HG03039 (cell line): ENCODE measurements at regions not wholly inside any gene's neighbourhood (a gene's known extent, or its start where the extent isn't known, plus 50 kb on each side); places are given as distances from the start of the nearest gene placed in this dataset.
"Not testable (repeated sequence)": the region's sequence is repeated elsewhere in the genome, so short reads cannot be mapped to it uniquely, and the experiment has no call there.

ENCODE experiments used
- ATAC-seq: cut with Tn5 transposase; IDR thresholded peaks from one replicate; pipeline ENCODE4 v1.9.1; 2021; ENCODE audit warnings: mild to moderate bottlenecking, moderate library complexity; ENCODE audit not compliant: unreplicated experiment

DNA sequence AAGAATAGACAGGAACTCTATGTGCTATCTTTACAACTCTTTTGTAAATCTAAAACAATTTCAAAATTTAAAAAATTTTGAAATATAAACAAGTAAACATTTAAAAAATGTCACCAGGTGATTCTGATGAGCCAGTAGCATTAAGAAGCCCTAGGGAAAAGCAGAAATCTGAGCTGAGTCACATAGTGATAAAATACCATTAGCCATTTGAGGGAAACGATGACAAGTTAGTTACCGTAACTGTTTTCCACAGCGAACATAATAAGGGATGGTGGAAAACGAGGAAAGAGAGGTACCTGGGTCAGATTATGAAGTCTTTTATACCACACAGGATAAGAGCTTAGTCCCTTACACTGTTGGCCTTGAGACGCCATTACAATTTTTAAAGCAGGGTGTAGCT, 55.5 kb downstream of the PRR15 start:
- ATAC-seq: no peak

DNA sequence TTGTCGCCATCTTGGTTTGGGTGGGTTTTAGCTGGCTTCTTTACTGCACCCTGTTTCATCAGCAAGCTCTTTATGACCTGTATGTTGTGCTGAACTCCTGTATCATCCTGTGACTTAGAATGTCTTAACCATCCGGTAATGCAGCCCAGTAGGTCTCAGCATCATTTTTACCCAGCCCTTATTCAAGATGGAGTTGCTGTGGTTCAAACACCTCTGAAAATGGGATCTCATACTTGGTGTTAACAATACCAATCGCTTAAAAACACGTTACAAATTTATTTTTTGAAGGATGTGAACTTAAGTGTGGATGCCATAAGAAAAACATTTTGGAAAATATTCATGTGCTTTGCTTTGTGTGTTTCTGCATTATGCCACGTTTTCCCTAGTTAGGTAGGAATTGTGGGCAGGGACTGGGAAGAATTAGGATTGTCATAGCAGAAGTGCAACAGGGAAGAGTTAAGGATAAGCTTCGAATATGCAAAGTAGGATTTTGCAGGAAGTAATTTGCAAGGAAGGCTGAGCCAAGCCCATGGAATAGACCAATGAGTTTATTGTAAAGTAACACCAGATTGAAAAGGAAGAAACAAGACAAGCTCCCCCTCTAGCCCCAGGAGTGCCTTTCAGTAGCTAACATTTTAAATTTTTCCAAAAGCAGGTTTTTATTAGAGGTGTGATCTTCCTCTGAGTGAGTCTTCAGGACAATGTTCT, 56.4 kb downstream of the PRR15 start:
- no peak for ATAC-seq

DNA sequence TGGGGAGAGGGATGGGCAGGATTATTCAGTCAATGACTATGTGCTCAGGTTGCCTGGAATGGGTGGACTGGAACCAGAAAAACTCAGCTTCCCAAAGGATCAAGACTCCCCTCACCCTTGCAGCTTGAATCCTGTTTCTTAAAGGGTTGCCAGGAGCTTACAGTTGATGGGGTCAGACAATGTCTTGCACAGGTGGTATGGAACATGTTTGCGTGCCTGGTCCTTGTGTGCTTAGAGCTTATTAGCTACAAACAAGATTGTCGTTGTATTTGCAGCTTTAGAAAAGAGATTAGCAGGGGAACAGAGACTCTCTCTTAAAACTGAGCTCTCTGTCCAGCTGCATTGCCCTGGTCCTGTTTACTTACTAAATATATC, 56.9 kb downstream of the PRR15 start:
- ATAC-seq: no peak

DNA sequence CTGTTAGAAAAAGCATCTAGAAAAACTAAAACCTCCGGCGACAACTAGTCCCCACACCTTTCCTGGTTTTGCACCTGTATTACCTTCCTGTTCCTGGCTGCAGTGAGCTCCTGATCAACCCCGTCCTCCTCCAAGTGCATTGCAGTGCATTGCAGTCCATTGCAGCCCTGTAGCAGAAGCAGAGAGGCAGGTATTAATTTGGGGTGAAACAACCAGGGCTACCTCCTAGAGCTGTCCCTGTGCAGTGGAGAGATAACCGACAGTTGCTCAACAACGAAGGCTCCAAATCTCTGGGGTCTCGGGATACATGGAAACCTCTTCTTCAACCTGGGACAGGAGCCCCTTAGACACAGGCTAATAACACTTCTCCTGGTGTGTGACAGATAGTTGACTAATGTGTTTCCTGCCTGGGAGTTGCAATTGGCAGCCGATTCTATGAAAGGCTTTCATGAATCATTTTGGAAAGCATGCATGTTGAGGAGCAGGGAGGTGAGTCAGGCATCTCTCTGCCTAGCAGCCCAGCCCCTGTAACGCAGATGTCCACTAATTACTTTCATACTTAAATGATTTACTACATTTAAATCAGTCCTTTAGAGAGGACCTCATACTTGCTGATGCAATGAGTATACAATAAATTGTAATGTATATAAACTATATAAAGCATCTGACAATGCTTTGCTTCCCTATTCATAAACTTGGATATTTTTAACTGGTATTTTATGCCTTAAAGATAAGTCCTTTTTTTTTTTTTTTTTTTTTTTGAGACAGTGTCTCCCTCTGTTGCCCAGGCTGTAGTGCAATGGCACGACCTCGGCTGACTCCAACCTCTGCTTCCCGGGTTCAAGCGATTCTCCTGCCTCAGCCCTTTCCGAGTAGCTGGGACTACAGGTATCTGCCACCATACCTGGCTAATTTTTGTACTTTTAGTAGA, 59.0 kb downstream of the PRR15 start:
- no peak for ATAC-seq

DNA sequence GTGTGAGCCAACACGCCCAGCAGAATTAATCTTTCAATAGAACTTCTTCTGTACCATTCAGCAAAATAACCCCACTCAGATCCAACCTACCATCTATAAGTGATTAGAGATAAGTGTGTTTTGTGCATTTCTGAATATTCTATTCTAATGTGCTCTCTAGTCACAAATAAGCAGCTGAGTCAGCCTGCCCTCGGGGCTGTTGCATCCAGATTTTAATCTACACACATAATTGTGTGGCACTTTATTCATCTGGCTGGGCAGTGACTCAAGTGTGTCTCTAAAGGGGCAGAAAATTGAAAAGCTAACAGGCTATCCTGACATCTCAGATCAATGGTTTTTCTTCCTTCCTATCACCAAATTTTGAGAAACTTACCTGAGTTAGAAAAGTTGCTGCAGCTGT, 60.3 kb downstream of the PRR15 start:
- ATAC-seq: no peak

DNA sequence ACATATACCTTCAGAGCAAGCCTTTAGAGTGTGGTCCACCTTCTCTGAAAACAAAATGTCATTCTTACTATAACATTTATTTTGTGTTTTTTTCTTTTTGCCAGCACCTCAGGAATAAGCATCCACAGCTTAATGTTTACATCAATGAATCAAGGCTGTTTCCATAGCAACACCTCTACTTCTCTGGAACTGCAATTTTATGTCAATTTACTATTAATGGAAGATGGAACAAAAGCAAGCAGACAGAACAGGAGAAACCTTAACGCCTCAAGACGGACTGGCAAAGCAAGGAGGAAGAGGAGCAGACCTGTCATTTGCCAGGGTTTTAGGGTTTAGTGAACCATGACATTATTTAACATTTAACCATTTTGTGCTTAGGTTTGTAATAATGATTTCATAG, 63.1 kb downstream of the PRR15 start:
- no peak for ATAC-seq

DNA sequence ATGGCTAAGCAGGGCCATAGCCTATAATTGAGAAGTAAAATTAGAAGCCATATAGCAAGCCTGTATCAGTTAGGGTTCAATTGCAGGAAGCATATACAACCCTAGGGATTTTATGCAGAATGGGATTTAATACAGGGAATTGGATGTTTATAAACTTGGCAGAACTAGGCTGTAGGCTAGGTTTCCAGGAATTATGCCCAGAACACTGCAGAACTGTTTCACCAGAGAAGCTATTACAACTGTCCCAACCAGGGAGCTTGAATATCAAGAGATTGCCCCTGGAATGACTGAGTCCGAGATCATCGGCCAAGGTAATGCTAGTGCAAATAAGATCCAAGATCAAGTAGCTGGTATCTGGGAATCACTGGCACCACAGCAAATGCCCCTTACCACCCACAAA, 64.0 kb downstream of the PRR15 start:
- ATAC-seq: no peak

DNA sequence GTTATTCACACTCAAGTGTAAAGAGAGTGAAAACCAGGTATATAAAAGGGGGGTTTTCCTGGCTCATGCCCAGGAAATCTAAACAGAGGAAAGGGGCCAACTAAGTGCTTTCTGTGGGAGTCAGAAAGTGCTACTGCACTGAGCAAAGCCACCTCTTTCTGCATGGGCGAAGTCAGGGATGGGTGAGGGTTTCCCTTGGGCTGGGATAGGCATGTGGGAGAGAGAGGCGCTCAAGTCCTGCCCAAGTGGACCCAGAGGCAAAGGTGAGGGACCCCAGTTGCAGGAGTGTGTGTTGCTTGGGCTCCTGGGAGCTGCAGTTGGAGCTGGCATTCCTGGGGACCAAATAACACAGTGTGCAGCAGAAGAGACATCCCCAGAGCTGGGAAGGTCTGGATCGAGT, 65.9 kb downstream of the PRR15 start:
- no peak for ATAC-seq

DNA sequence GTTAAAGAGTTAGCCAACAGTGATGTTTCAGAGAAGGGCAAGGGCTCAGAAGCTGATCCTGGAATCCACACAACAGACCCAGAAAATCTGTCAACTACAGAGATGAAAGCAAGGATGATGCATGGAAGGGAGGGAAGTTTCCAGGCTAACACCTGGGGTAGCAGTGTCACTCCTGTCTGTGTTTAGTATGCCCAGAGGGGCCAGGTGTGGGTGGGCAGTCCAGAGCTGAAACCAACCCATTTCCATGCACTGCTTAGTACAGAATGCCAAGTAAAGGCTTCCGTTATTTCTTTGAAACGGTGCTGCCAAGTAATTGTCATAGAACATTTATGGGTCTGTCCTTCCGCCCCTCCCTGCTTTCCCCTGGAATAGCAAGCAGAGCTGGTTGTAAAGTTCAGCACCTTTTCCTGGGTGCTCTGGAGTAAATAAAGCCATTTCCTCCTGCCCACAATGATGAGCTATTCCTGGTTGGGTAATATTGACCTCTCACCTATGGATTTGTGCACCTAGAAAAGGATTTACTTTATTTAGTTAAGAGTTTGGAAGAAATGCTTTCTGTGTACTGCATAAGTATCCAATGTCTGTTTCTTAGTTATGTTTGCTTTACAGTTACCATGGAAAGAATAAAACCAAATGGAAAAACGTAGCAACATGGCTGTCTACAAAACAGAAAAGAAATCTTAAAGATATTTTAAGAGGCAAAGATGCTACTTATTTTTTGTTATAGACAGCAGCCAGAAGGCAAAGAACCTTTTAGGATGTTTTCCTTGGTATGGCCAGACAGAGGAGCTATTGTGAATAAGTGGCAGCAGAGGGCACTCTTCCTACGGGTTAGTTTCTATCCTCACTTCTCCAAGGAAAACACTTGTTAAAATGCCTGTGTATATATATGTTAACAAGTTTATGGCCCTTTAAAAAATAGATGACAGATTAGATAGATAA, 71.7 kb downstream of the PRR15 start:
- ATAC-seq: not testable (repeated sequence)

DNA sequence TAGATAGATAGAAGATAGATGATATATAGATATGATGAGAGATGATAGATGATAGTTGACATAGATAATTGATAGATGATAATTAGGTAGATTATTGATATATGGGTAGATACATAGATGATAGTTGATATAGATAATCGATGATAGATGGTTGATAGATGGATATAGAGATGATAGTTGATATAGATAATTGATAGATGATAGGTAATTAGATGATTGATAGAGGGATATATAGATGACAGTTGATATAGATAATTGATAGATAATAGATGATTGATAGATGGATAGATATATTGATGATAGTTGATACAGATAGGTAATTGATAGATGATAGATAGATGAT, 72.3 kb downstream of the PRR15 start:
- ATAC-seq: no peak

DNA sequence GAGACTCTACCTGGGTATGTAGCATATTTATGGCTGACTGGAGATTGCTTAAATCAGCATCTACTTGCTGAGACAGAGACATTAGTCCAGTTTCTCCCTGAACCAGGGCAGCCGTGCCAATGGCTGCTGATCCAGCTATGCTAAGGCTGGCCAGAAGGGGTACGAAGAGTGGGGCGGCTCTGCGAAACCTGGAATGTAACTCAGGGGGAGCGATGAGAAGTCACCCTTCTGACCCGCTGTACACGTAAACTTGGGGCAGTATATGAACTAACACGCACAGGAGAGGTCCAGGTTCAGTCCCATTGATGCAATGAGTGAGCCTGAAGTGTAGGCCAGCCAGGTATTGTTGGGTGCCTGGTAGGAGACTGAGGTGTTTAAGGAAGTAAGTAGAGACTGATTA, 73.7 kb downstream of the PRR15 start:
- ATAC-seq: no peak

DNA sequence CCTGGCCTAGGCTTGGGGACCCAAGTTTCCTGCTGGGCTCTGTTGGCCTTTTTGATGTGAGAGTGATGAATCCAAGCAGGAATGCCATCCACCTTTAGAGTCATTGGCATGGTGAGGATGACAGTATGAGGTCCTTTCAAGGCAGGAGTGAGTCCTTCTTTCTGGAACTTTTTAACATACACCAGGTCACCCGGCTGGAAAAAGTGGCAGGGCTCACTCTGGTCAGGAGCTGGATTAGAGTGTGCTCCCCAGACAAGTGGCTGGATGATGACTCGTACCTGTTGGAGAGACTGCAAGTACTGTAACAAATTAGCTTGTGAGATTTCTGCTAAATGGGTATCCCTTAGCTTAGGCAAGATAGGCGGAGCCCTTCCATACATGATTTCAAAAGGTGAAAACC, 75.2 kb downstream of the PRR15 start:
- not testable (repeated sequence) for ATAC-seq

DNA sequence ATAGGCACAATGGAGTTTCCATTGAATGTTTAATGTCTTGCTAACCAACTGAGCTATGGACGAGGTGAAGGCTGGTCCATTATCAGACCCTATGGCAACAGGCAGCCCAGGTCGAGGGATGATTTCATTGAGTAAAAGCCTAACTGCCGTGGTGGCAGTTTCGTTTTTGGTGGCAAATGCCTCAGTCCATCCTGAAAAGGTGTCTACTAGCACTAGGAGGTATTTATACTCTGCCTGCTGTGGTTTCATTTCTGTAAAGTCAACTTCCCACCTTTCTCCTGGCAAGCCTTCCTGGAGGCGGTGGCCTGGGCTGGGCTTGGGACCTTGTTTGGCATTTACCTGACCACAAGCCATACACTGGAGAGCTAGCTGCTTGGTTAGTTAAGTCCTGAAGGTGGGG, 75.8 kb downstream of the PRR15 start:
- no peak for ATAC-seq

DNA sequence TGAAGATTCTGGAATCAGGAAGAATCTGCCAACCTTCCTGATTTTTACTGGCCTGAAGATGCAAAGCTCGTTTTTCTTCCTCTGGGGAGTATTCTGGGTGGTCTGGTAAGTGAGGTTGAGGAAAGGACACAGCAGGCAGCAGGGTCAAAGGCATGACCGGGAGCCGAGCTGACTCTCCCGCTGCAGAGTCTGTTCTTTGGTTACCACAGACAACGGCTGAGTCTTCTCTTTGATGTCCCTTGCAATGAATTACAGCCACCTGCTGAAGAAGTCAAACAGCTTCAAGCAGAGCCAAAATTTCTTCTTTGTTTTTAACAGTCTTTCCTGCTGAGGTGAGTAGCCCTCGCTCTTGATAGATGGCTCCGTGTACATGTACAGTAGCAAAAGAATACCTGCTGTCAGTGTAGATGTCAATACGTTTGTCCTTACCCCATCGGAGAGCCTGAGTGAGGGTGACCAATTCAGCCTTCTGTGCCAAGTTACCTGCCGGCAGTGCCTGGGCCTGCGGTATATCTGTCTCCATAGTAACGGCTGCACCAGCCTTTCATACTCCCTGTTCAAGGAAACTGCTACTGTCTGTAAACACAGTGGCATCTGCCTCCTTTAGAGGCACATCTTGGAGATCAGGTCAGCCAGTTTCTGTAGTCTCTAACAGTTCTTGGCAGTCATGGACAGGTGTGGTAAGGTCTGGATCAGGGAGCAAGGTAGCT, 76.4 kb downstream of the PRR15 start:
- no peak for ATAC-seq

DNA sequence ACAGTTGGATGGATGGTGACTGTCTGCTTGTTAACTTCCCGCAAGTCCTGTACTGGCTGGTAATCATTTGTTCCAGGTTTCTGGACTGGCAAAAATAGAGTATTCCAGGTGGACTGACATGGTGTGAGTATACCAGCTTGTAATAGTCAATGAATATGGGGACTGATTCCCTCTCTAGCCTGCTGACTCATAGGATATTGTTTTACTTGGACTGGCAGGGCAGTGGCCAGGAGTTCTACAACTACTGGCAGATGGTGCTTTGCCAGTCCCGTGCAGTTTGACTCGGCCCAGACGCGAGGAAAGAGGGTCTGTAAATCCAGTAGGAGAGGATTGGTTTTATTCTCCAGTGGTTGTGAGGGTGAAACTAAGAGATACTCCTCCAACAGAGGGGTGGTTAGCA, 78.0 kb downstream of the PRR15 start:
- ATAC-seq: no peak

DNA sequence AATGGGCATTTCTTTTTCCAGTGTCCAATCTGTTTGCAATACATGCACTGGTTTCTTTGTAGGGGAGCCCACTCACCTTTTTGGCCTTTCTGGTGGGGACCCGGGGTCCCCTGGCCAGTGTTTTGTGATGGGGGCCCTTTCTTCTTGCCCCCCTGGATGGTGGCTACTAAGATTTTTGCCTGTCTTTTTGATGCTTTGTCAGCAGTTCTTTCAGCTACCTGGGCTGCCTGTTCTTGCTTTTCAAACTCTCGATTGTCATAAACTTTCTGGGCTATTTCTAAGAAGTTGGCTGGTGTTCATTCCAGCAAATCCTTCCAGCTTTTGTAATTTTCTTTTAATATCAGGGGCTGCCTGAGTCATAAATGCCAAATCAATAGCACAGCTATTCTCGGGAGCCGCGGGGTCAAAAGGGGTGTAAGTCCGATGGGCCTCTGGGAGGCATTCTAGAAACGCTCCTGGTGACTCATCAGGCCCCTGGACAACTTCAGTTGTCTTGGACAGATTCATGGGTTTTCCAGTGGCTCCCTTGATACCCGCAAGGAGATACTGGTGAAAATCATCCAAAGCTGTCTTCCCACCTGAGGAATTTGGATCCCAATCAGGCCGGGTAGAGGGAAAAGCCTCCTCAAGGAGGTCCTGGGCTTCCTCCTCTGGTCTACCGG, 79.0 kb downstream of the PRR15 start:
- no peak for ATAC-seq

DNA sequence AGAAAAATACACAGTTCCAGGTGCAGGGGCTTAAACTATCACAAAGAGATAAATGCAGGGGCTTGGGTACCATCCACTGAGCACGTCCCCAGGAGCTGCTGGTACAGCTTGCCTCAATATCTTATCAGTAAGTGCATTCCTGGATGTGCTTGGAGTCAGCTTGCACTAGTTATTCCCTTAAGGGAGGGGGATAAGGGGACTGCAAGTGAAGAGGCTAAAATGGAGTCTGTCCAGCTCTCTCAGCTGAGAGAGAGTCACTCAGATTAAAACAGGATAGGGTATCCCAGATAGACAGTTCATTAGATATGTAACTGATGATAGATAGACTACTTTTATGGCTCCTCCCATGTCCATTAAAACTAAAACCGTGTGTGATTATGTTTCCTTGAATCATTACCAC, 82.5 kb downstream of the PRR15 start:
- not testable (repeated sequence) for ATAC-seq

DNA sequence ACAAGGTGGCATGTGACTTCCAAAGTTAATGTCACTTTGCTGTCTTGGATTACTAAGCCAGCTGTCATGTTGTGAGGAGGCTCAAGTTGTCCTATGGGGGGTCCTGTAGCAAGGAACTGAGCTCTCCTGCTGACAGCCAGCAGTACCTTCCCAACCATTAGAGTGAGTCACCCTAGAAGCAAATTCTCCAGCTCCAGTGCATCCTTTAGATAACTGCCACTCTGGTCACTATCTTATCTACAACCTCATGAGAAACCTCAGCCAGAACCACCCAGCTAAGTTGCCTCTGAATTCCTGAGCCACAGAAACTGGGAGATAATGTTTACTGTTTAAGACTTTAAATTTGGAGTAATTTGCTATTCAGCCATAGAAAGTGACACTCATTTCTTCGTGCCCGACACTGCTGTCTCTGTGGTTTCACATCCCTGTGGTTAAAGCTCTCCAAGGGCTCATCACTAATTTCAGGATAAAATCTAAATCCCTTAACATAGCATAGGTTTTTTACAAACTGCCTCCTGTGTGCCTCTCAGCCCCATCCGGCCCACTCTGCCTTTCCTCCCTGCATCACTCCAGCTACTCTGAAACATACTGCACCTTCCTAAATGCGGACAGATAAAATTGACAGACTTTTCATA, 83.5 kb downstream of the PRR15 start:
- no peak for ATAC-seq

DNA sequence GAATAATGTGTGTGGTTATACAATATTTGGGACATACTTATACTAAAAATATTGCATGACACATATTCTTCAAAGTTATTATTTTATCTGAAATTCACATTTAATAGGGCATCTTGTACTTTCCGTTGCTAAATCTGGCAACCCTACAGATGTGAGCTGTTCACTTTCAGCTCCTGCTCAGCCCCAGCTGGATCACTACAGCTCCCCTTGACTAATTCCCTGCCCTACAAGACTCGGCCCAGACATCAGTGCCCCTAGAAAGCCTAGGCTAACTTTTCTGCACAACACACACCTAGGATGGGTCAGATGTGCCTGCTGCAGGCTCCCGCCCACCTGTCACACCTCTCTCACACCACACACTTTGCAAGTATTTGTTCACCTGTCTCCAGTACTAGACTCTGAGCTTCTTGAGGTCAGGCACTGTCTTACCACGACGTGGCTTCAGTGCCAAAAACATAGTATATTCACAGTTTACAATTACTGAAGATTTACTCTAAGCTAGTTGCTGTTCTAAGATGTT, 84.1 kb downstream of the PRR15 start:
- ATAC-seq: not testable (repeated sequence)
